Endothelial cell of umbilical vein (primary cell): ENCODE measurements at regions not wholly inside any gene's neighbourhood (a gene's known extent, or its start where the extent isn't known, plus 50 kb on each side); places are given as distances from the start of the nearest gene placed in this dataset.

ENCODE experiments used
- BruUV-seq: library from RNA; stranded (reverse); fragments of 400-500 nt; replicated peaks from 2 replicates; lab custom pipeline; 2021; lab: Mats Ljungman, UMichigan
- CTCF ChIA-PET: fragments of 300-600, 350-600 bp; sonication (Branson Sonifier 250); formaldehyde crosslinking; loops from one replicate; lab custom pipeline; 2021; ENCODE audit warnings: antibody characterized with exemption, inconsistent platforms; lab: Charles Lee
- POLR2A ChIA-PET: fragments of 300-600, 350-600 bp; sonication (Branson Sonifier 250); formaldehyde crosslinking; loops from one replicate; lab custom pipeline; 2021; ENCODE audit warnings: antibody characterized with exemption, inconsistent platforms; lab: Charles Lee
- DNase-seq: peaks from one replicate; pipeline ENCODE4 v3.0.0-alpha.2; 2011; ENCODE audit warnings: low read depth, low spot score
- FAIRE-seq: peaks from 2 replicates; lab custom pipeline; 2011; peaks lifted over from hg19 to GRCh38; lab: Jason Lieb, UNC
- H2AFZ ChIP-seq: 2 replicates; pipeline ENCODE4 v1.6.0; 2012; ENCODE audit warnings: low read depth, low read length, control low read depth, inconsistent platforms
- H3K27ac ChIP-seq: 2 replicates; pipeline ENCODE4 v1.5.1; 2011; ENCODE audit warnings: low read depth, mild to moderate bottlenecking, control low read depth, low read length, moderate library complexity; ENCODE audit not compliant: insufficient read depth
- H3K27me3 ChIP-seq, 2 experiments: 2 replicates each; pipeline versions ENCODE4 v1.6.0 to v1.6.1; 2011; ENCODE audit warnings: low read length in 2 of 2, mixed read lengths in 1 of 2; ENCODE audit not compliant: control insufficient read depth in 2 of 2, insufficient read depth in 2 of 2
- H3K36me3 ChIP-seq, 2 experiments: 2 replicates in 1 of 2; 3 replicates in 1 of 2; pipeline ENCODE4 v1.5.1; 2011; ENCODE audit warnings: low read length in 2 of 2, mild to moderate bottlenecking in 1 of 2, moderate library complexity in 1 of 2; ENCODE audit not compliant: control insufficient read depth in 2 of 2, insufficient read depth in 2 of 2; ENCODE audit errors: extremely low read depth in 1 of 2
- H3K4me1 ChIP-seq: 3 replicates; pipeline ENCODE4 v1.5.1; 2011; ENCODE audit warnings: mild to moderate bottlenecking, low read length; ENCODE audit not compliant: control insufficient read depth, insufficient read depth; ENCODE audit errors: extremely low read depth
- H3K4me2 ChIP-seq: 2 replicates; pipeline ENCODE4 v1.6.1; 2011; ENCODE audit warnings: low read length, control low read depth, mixed read lengths; ENCODE audit not compliant: insufficient read depth
- H3K4me3 ChIP-seq, 3 experiments: fragments of 200-600 bp in 1 of 3; sonication (generic), shearing (Covaris generic) in 1 of 3; replicated peaks in 1 of 3; 2 replicates each; pipeline ENCODE4 v1.5.1; 2011 to 2016; ENCODE audit warnings: control low read depth in 3 of 3, low read length in 3 of 3, mild to moderate bottlenecking in 2 of 3, inconsistent platforms in 1 of 3, low read depth in 1 of 3, moderate library complexity in 1 of 3; ENCODE audit not compliant: insufficient read depth in 1 of 3
- H3K79me2 ChIP-seq: 2 replicates; pipeline ENCODE4 v1.6.0; 2012; ENCODE audit warnings: low read length, inconsistent platforms; ENCODE audit not compliant: control insufficient read depth, insufficient read depth
- H3K9ac ChIP-seq: replicated peaks from 2 replicates; pipeline ENCODE3; 2011; ENCODE audit warnings: low read length, control low read depth; ENCODE audit not compliant: insufficient read depth; ENCODE audit errors: extremely low read depth
- H3K9me1 ChIP-seq: replicated peaks from 3 replicates; pipeline ENCODE4 v1.6.0; 2011; ENCODE audit warnings: mild to moderate bottlenecking, low read length; ENCODE audit not compliant: control insufficient read depth, insufficient read depth; ENCODE audit errors: extremely low read depth
- H3K9me3 ChIP-seq: replicated peaks from 2 replicates; pipeline ENCODE4 v1.5.1; 2012; ENCODE audit warnings: low read length, inconsistent platforms; ENCODE audit not compliant: control insufficient read depth, insufficient read depth
- H4K20me1 ChIP-seq: replicated peaks from 2 replicates; pipeline ENCODE3; 2011; ENCODE audit warnings: mild to moderate bottlenecking, low read length; ENCODE audit not compliant: control insufficient read depth, insufficient read depth; ENCODE audit errors: extremely low read depth
- CTCF ChIP-seq, 2 donors: IDR thresholded peaks; 1 replicate in 1 of 2; 2 replicates in 1 of 2; pipeline ENCODE4 v1.5.1; 2011; ENCODE audit warnings: low read length in 2 of 2, mild to moderate bottlenecking in 2 of 2, moderate library complexity in 2 of 2, control low read depth in 1 of 2, inconsistent platforms in 1 of 2, low read depth in 1 of 2; ENCODE audit not compliant: insufficient read depth in 1 of 2; ENCODE audit errors: extremely low read depth in 1 of 2
- EZH2 ChIP-seq: IDR thresholded peaks from 2 replicates; pipeline ENCODE4 v1.6.1; 2012; ENCODE audit warnings: borderline replicate concordance, low read depth, mild to moderate bottlenecking, moderate library complexity, low read length, inconsistent platforms; ENCODE audit not compliant: severe bottlenecking
- FOS ChIP-seq: IDR thresholded peaks from 2 replicates; pipeline ENCODE4 v1.6.1; 2011; ENCODE audit warnings: mild to moderate bottlenecking, low read length, moderate library complexity, borderline replicate concordance; ENCODE audit not compliant: insufficient read depth
- GATA2 ChIP-seq: IDR thresholded peaks from 2 replicates; pipeline ENCODE4 v1.7.0; 2011; ENCODE audit warnings: low read depth, mild to moderate bottlenecking, moderate library complexity, mixed read lengths, low read length; ENCODE audit not compliant: insufficient read length, insufficient read depth
- JUN ChIP-seq: IDR thresholded peaks from 2 replicates; pipeline ENCODE4 v1.6.1; 2011; ENCODE audit warnings: borderline replicate concordance, low read depth; ENCODE audit not compliant: insufficient read length, insufficient read depth
- MAX ChIP-seq: IDR thresholded peaks from 2 replicates; pipeline ENCODE4 v1.6.1; 2011; ENCODE audit not compliant: insufficient read depth, insufficient read length
- MYC ChIP-seq: IDR thresholded peaks from one replicate; pipeline ENCODE4 v1.6.1; 2011; ENCODE audit warnings: mild to moderate bottlenecking, low read depth, low read length
- POLR2A ChIP-seq: IDR thresholded peaks from 2 replicates; pipeline ENCODE4 v1.6.1; 2012; ENCODE audit warnings: low read depth, mild to moderate bottlenecking, control low read depth, low read length
- POLR2AphosphoS5 ChIP-seq: IDR thresholded peaks from 2 replicates; pipeline ENCODE4 v1.6.1; 2012; ENCODE audit warnings: low read depth, mild to moderate bottlenecking, control low read depth, low read length, moderate library complexity; ENCODE audit not compliant: insufficient read depth
- dilution Hi-C: fragments of 300-500 bp; cut with MboI; formaldehyde crosslinking; loops from one replicate; pipeline ENCODE4 v1.15.0; 2019; ENCODE audit warnings: low sequenced_read_pairs; ENCODE audit not compliant: extremely low pct_ligation_motif_present
- intact Hi-C: fragments of 100-400 bp; cut with micrococcal nuclease; formaldehyde crosslinking; loops from one replicate; pipeline ENCODE4 v1.10.0; 2022

- no peak for FAIRE-seq
- Histone ChIP-seq H2AFZ (no peak overlapping the region), H3K9me3 (no peaks in the 10 kb centered on the region), H3K9me1 (no peaks in the 10 kb centered on the region), H3K79me2 (no peaks in the 10 kb centered on the region), H3K27me3 (peaks cover 0 to 4% of the 10 kb centered on the region in 2 experiments), H3K4me3 (no peak overlapping the region), H3K9ac (no peak overlapping the region), H3K27ac (no peak overlapping the region), H3K36me3 (no peaks in the 10 kb centered on the region), H3K4me2 (no peak overlapping the region), H3K4me1 (no peaks in the 10 kb centered on the region), H4K20me1 (no peaks in the 10 kb centered on the region)
- CTCF ChIA-PET = interaction anchor here (0.6 kb wide), 1 partner anchor 33 kb away, joined by 4 read pairs; no protein-coding TSS in a partner anchor
- intact Hi-C loops = no loop called here
- no TSS peak for BruUV-seq
- TF ChIP-seq POLR2AphosphoS5 (no peak), MYC (no peak), MAX (no peak), JUN (no peak), FOS (no peak), POLR2A (no peak), GATA2 (no peak), CTCF (IDR thresholded peaks at IDR 0.05; ENCODE audit: extremely low read depth in 1 of 2, insufficient read depth in 1 of 2, low read depth in 1 of 2, low read length in 2 of 2) (no peak), EZH2 (no peak)
- no peak for DNase-seq
- POLR2A ChIA-PET = no interaction called here
- dilution Hi-C loops = no loop called here
These were observed 94.1 kb upstream of the PCBD1 start for GRCh38 chr10:70982443-70982842.
